Stimulated activated CD4-positive, alpha-beta T cell treated with anti-CD3 and anti-CD28 coated beads, Interleukin-15, amount 100 ng/mL, for 48 hours (primary cell): ENCODE measurements at regions not wholly inside any gene's neighbourhood (a gene's known extent, or its start where the extent isn't known, plus 50 kb on each side); places are given as distances from the start of the nearest gene placed in this dataset.
A peak's percentile ranks its signal among the peaks of the same experiment; 100 is the strongest.
"Not testable (repeated sequence)": the region's sequence is repeated elsewhere in the genome, so short reads cannot be mapped to it uniquely, and the experiment has no call there.

Source experiments
- DNase-seq, 2 donors: peaks; one replicate each; pipeline ENCODE4 v3.0.0-alpha.2; 2020; ENCODE audit warnings: low read depth in 2 of 2

- DNase-seq = no peak
These were observed 176.8 kb downstream of the ZNF737 start for GRCh38 chr19:20388706-20389225.

GRCh38 chr19:20385061-20385460 lies 180.5 kb downstream of the ZNF737 start:
- DNase-seq = no peak

- no peak for DNase-seq
These were observed 193.7 kb downstream of the ZNF737 start for GRCh38 chr19:20371911-20372310.

- not testable (repeated sequence) for DNase-seq
These were observed 194.3 kb downstream of the ZNF737 start for GRCh38 chr19:20371304-20371703.

DNA sequence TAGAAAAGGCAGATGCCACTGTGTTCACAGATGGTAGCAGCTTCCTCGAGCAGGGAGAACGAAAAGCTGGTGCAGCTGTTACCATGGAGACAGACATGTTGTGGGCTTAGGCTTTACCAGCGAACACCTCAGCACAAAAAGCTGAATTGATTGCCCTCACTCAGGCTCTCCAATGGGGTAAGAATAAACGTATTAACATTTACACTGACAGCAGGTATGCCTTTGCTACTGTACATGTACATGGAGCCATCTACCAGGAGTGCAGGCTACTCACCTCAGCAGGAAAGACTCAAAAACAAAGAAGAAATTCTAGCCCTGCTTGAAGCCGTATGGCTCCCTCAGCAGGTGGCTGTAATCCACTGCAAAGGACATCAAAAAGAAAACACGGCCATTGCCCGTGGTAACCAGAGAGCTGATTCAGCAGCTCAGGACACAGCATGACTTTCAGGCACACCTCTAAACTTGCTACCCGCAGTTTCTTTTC lies 197.7 kb downstream of the ZNF737 start:
- no peak for DNase-seq

DNA sequence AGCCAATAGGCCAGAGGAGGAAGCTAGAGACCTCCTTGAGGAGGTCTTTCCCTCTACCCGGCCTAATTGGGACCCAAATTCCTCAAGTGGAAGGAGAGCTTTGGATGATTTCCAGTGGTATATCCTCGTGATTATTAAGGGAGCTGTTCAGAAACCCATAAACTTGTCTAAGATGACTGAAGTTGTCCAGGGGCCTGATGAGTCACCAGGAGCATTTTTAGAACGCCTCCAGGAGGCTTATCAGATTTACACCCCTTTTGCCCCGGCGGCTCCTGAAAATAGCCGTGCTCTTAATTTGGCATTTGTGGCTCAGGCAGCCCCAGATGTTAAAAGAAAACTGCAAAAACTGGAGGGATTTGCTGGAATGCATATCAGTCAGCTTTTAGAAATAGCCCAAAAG lies 198.1 kb downstream of the ZNF486 start:
- no peak for DNase-seq

- peak in 1 of 2 donors; percentile 1 for DNase-seq
These were observed 193.1 kb downstream of the ZNF486 start for GRCh38 chr19:20359933-20360720.

GRCh38 chr19:20358841-20359465 lies 191.9 kb downstream of the ZNF486 start:
- not testable (repeated sequence) for DNase-seq

DNA sequence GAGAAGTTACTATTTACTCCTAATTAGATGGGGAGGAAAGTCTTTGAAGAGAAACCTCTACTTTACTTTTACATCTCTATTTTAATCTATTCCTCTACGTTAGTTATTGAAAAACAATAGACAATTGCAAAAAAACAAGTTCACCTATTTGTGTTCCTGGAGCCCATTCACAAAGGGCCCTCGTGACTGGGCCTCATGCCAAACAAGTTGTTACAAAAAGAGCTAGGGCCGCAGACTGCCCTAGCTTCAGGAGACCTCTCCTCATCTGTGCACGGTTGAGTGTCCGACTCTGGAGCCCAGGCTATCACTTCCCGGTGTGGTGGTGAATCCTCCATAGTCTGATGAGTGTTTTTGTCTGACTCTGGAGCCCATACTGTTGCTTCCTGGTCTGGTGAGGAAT lies 190.9 kb downstream of the ZNF486 start:
- DNase-seq = no peak

DNA sequence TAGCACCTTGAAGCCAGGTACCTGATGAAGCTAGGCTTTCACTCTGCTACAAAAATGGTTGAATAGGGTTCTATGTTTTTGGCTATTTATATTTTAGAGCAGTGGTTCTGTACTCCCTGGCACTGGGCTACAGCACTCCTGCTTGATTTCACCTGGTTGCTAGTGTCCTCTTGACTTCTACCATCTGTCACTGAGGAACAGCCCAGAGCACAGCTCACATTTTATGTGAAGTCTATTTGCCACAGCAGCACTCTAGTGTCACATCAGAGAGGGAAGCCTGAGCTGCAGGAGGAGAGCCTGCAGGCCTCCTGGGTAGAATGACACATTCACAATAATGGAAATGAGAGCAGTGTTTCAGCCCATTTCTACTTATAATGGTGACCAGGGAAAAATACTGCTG lies 184.2 kb downstream of the ZNF486 start:
- no peak for DNase-seq

DNA sequence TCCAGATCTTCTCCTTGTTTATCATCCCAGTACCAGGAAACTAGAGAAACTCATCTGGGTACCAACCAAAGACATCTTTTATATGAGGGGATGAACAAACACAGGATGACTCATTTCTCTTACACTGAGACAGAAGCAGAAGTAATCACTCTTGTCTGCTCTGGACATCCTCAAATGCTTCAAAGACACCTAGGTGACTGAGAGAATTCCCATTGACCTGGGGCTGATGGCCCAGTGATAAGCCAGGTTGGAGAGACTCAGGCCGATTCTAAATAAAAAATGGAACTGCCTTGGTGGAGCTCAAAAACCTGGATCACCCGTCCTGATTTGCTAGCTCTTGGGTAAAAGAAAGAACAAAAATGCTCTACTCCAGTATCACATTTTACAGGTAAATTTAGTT lies 182.2 kb downstream of the ZNF486 start:
- no peak for DNase-seq

DNA sequence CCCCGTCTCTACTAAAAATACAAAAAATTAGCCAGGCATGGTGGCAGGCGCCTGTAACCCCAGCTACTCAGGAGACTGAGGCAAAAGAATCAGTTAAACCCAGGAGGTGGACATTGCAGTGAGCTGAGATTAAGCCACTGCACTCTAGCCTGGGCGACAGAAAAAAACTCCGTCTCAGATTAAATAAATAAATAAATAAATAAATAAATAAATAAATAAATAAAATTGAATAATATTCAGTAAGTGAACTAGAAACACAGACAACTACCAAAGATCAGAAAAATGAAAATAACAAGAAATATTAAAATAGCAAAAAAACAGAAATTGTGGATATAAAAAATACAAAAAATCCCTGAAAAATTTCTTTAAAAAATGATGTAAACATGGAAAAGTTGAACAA lies 172.4 kb downstream of the ZNF486 start:
- DNase-seq = no peak

- no peak for DNase-seq
These were observed 167.7 kb downstream of the ZNF486 start for GRCh38 chr19:20334760-20335159.

- no peak for DNase-seq
These were observed 166.5 kb downstream of the ZNF486 start for GRCh38 chr19:20333508-20333907.

- DNase-seq = no peak
These were observed 158.1 kb downstream of the ZNF486 start for GRCh38 chr19:20325151-20325550.

DNA sequence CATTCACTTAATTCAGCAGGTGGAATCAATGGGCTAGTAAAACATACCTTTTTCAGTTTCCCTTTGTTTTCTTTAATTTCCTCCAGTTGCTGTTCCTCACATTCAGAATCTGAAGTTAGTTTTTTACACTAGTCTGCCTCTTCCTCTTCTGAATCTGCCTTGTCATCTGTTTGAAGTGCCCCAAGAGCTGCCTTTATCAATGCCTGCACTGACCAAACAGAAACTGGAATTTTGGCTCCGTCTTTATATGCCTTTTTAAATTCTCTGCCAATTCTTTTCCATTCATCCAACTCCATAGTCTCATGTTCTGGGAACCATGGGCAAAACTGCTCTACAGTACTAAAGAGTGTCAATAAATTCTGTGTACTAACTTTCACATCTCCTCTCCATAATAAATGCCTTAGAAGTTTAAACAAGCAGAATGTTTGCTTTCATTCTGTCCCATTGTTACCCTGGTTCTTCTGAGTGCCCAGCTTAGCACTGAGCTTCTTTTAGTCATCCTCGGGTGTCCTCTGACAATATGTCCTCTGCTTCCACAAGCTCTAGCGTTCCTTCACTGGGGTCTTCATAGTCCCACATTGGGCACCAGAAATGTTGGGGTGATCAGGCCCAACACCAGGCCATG lies 154.2 kb downstream of the ZNF486 start:
- no peak for DNase-seq

GRCh38 chr19:20320191-20320590 lies 153.2 kb downstream of the ZNF486 start:
- no peak for DNase-seq

DNA sequence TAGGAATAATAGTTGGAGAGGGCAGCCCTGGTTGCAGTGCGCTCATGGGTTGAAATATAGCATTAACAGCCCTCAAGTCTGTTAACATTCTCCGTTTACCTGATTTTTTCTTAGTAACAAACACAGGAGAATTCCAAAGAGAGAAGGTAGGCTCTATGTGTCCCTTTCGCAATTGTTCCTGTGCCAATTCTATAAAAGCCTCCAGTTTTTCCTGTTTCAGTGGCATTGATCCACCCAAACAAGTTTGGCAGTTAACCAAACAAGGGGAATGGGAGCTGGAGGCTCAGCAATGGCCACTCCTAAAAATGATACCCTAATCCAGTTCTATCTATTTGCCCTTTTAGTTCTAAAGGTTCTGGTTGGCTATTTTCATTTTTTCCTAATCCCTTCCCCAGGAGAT lies 151.6 kb downstream of the ZNF486 start:
- no peak for DNase-seq

- DNase-seq = no peak
These were observed 148.5 kb downstream of the ZNF486 start for GRCh38 chr19:20315543-20315942.

GRCh38 chr19:20313894-20314293 lies 146.9 kb downstream of the ZNF486 start:
- DNase-seq = no peak

DNA sequence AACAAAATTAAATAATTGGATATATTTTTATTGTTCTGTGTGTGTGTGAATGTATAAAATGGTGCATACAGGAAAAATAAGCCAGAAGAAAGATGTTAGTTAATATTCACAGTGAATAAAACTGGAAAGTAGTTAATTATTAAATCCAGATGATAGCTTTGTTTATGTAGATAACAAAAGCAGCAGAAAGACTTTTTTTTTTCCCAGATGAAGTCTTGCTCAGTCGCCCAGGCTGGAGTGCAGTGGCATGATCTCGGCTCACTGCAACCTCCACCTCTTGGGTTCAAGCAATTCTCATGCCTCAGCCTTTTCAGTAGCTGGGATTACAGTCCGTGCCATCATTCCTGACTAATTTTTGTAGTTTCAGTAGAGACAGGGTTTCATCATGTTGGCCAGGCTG lies 140.1 kb downstream of the ZNF486 start:
- no peak for DNase-seq

GRCh38 chr19:20296314-20296713 lies 129.3 kb downstream of the ZNF486 start:
- not testable (repeated sequence) for DNase-seq

DNA sequence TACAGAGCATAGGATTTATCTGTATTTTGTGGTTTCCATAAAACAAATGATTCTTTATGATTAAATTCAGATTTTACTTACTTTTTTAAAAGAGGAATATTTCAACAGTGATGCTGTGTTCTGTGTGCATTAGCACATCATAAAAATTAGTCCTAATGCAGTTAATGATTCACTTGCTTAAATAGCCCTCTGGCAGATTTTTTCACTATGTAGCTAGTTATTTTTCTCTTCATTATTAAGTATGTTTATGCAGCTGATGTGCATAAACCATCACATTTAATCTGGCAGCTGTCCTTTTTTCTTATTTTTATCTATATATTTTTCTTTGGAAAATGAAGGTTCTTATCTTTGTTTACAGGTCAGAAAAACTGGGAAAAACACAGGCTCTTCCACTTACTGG lies 127.2 kb downstream of the ZNF486 start:
- no peak for DNase-seq
